ENCODE measurements at regions not wholly inside any gene's neighbourhood (a gene's known extent, or its start where the extent isn't known, plus 50 kb on each side); places are given as distances from the start of the nearest gene placed in this dataset.
"Not testable (repeated sequence)": the region's sequence is repeated elsewhere in the genome, so short reads cannot be mapped to it uniquely, and the experiment has no call there.

DNA sequence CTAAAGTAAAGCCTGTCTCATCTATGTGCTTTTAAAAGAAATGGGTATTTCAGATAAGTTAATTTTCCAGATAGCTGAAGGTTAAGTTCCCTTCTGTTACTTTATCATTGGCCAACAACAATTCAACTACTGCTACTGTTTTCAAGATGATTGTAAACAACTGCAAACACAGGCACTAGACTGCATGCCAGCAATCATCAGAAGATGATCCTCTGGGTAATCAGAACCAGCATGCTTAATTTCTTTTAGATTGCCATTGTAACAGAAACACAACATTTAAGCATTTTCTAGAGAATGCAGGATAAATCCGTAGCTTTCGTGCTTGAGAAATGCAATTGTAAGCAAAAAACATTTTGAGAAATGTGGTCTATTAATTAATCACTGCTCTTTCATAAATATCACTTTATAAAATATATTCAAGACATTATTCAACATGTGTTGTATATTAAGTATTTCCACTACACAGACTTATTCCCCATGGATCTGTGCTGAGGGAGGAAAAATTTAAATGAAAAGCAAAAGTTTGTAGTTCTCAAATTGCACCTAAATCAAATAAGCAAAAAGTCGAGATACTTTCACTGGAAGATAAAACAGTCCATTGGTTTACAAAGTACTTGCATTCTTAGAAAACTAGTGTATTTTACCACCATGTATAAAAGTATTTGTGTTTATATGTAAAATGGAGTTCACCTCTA, 133.7 kb downstream of the ATL2 start:
- no peak for DNase-seq

DNA sequence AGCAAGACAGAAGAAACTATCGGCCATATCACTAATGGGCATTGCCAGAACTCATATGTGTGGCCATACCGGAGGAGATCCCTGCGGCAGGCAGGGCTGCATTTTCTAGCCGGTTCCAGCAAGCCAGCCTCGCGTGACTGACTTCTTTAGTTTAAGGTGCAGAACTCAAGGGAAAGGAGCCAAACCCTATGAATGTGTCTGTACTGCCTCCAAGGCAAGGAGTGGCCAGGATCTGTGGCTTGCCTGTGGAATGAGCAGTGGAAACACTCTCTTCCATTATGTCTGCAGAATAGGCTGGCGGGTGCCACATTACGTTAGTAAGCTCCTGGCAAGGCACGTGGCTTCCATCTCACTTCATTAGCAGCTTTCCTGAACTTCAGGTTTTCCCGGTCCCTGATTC, 137.6 kb downstream of the ATL2 start:
- no peak for DNase-seq

DNA sequence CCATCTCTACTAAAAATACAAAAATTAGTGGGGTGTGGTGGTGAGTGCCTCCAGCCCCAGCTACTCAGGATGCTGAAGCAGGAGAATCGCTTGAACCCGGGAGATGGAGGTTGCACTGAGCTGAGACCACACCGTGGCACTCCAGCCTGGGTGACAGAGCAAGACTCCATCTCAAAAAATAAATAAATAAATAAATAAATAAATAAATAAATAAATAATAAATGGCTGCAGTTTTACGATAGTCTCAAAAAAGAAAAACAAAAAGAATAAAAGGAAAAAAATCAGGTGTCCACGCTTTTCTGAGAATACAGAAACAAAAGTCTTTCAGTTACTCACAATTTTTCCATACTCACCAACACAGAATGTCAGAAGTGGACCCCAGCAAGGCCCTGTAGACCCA, 138.4 kb downstream of the ATL2 start:
- DNase-seq: not testable (repeated sequence)

DNA sequence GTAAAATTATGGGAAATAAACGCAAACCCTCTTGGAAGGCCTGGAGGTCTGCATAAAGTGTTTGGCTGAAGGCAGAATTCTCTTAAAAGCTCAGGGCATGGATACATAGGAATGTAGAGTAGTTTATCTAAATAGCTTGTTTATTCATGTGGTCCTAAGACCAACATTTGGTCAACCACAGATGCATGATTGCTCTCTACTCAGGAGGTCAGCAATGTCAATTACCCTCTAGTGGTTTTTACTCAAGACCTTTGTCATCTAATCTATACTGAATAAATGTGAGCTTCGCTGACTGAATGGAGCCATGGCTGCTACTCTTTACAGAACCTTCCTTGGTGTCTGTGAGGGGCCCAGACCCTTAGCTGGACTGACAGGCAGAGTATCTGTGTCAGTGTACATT, 139.8 kb downstream of the ATL2 start:
- DNase-seq: no peak

DNA sequence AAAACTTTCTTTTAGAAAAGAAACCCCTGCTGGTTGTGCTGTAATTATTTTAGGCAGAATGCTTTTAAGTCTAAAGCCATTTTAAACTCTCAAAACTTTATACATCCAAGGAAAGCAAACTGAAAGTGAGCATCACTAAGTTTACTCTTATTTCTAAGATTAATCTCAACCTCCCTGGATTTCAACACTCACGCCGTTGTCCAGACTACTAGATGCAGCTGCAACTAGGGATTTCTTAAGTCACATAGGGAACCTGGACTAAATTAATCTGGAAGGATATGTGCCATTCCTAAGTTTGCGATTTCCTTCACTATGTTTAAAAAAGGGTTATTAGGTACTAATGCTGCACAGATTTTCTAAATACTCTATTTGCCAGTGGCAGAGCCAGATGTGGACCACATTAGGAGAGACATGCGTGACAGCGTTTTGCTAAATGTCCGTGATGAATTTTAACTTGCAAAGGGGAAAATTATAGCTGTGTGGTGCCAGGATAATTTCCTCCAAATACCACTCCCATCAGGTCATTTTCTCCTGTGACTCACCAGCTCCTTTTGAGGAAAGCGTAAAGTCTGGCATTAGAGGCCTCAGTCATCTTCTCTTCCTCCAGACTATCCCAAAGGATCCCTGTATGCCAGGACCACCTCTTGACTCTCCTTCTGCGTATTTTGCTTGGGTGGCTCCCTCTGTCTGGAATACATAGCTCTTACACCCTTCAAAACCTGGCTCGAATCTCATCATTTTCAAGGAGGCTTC, 143.7 kb downstream of the ATL2 start:
- no peak for DNase-seq

DNA sequence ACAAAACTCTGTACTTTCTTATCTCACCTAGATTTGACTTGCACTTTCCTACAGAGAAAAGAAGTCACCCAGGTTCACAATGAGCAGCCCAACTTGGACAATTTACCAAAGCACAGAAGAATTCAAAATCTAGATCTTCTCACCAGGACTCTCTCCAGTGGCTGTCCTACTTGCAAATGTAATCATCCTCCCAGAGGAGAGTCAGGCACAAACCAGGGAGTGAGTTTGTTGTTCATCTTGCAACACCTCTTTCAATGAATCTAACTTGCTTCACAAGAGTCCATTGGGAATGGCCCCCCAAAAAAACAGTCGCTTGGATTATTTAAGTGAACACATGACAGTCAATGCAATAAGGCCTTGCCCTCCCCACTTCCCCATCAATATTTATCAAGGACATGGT, 144.6 kb downstream of the ATL2 start:
- no peak for DNase-seq

DNA sequence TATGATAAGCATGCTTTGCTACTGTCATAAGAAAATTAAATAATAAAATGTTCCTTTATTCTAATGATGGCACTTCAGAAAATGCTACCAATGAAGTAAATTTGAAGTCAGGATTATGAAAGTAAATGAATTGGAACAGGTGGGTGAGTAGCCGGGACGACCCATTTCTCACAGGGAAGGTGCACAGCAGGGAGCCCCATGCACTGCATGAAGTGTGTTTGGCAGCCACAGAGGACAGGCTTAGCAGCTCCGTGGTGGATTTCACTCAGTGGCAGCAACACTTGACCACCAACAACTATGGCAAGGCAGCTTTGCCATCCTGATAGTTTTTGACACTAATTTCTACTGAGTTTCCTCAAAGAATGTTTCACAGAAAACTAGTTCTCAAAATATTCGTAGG, 146.3 kb downstream of the ATL2 start:
- DNase-seq: no peak

DNA sequence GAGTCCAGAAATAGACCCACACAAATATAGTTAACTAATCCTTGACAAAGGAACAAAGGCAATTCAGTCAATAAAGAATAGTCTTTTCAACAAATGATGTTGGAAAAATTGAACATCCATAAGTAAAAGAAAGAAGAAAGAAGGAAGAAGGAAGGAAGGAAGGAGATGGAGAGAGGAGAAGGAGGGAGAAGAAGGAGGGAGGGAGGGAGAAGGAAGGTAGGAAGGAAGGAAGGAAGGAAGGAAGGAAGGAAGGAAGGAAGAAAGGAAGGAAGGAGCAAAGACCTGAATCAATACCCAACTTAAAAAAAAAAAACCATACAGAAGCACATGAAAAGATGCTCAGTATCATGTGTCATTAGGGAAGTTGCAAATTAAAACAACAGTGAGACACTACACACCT, 148.3 kb downstream of the ATL2 start:
- no peak for DNase-seq

DNA sequence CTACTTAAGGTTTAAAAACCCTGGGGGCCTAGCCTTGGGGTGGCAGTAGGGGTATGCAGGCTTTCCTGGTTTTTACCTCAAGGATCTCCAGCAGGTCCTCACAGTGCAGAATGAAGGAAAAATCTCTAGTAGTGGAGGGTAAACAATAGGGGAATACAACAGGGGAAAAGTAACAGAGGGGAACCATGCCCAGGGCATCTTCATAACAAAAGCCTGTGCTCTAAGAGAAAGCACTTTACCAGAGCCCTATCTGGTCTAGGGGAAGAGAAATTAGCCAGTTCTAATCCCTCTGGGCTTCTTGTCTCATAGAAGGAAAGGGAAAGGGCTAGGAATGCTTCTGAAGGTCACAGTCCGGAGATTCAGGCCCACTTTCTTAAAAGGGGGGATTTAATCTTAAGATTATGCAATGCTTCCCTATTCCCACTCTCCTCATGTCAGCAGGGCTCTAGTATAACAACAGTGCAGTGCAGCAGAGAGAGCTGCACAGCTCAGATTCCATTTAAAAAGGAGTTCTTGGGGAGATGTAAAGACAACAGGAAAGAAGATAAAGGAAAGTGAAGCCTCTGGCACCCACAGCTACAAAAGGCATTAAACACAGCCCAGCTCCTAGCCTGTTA, 149.0 kb upstream of the CYP1B1 start:
- DNase-seq: no peak

DNA sequence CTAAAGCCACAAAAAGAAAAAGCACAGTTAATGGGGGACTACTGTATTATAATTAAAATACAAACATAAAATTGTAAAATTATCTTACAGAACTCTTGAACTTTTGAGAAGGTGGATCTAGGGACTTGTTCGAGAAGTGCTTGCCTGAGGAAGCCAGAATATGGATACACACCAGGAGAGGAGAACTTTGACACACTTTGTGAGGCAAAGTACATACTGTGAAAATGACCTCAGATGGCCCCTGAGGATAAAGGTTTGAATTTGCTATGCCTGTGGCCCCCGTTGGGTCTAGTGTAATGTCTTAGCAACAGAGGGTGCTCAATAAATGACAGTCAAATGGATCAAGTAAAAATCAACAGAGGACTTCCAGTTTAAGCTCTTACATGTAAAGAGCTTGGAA, 148.2 kb upstream of the CYP1B1 start:
- no peak for DNase-seq

DNA sequence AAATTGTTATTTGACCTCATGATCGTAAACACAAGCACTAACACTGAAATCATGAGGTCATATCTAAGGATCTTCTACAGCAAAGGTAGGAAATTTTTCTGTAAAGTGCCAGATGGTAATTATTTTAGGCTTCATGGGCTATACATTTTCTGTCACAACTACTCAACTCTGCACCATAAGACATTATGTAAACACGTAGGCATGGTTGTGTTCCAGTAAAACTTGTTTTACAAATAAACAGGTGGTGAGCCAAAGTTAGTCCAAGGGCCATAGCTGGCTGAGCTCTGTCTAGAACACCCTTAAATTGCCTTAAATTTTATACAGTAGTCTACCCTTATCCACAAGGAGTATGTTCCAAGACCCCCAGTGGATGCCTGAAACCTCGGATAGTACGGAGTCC, 147.3 kb upstream of the CYP1B1 start:
- no peak for DNase-seq

DNA sequence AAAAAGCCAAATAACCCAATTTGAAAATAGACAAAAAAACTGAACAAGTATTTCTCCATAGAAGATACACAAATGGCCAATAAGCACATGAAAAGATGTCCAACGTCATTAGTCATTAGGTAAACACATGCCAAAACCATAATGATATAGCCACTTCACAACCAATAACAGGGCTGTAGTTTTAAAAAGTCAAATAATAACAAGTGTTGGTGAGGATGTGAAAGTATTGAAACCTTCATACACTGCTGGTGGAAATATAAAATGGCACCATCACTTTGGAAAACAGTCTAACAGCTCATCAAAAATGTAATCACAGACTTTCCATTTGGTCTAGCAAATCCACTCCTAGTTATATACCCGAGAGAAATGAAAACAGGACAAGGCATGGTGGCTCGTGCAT, 144.2 kb upstream of the CYP1B1 start:
- DNase-seq: no peak

DNA sequence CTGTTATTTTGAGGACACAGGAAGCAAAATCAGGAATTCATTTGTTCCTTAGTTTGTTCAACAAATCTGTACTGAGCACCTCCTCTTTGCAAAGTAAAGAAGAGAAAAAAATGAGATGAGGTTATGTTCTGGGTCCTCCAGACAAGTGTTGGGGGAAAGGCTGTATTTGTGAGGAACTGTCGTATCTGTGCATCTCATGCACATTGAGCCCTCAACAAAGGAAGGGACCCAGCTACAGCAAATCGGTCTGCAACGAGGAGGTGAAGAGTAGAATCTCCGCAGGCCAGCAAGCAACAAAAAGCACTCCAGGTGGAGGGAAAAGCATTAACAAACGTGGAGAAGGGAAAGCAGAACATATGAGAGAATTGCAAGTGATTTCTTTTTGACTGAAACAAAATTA, 143.0 kb upstream of the CYP1B1 start:
- DNase-seq: no peak

DNA sequence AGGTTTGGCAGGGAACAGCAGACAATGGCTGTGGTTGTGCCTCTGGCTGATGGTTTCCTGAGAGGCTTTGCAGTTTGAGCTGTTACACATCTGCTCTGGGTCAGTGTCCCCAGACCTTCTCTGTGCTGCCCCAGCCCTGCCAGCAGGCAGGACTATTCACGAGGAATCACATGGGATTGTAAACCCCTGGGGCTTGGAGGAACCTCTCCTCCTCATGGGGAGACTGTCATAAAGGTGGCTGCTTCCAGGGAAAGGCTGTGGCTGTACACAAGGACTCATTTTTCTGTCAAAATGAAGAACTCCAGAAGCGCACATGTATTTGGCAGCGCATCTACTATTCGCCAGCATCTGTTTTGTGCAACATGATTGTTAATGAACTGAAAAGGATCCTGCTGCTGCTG, 142.6 kb upstream of the CYP1B1 start:
- no peak for DNase-seq

DNA sequence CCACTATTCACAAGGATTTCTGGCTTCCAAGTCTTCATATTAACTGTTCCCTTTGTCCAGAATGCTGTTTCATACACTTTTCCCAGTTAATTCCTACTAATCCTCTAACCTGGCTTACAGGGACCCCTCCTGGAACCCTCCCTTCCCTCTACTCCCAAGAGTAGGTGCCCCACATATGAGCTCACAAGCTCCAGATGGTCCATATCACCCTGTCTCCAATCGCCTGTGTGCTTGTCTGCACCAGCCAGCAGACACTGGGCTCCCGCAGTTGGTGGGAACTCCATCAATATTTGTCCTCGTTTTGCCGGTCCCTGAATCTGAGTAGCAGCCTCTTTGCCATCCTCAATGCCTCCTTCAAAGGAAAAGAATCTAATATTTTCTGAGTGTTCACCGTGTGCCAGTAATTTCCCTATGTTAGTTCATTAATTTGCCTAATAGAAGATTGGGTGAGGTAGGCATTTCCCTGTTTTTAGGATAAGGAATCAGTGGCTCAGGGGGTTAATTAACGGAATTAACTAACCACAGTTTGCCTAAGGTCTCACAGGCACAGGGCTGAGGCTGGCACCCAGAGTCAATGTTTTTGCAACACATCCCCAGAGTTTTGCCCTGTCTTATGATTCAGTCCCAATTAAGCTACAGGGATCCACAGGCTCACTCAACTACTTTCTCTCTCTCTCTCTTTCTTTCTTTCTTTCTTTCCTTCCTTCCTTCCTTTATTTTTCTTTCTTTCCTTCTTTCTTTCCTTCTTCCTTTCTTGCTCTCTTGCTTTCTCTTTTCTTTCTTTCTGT, 141.6 kb upstream of the CYP1B1 start:
- DNase-seq: no peak

DNA sequence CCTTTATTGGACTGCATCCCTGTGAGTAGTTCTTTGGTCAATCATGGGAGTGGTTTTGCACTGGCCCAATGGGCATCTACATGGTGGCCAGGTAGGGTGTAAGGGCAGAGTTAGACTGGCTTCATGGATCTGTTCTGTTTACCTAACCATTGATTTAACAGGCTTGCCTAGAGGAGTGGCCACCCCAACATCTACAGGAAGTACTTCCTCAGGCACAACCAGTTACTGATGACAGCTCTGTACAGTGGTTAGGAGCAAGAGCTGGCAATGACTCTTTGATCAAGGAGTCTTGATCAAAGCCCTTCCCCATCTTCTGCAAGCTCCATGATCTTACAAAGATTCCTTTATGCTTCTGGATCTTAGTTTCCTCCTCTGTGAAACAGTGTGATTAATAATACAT, 140.9 kb upstream of the CYP1B1 start:
- DNase-seq: no peak

DNA sequence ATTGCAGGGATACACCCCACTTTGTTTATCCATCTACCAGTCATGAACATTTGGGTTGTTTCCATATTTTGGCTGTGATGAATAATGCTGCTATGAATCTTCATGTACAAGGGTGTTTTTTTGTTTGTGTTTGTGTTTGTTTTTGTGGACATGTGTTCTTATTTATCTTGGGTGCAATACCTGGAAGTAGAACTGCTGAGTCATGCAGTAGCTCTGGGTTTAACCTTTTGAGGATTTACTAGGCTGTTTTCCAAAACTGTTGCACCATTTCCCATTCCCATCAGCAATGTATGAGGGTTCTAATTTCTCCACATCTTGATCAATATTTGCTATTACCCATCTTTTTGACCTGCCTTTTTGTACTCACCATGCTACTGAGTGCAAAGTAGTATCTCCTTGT, 140.0 kb upstream of the CYP1B1 start:
- DNase-seq: no peak

DNA sequence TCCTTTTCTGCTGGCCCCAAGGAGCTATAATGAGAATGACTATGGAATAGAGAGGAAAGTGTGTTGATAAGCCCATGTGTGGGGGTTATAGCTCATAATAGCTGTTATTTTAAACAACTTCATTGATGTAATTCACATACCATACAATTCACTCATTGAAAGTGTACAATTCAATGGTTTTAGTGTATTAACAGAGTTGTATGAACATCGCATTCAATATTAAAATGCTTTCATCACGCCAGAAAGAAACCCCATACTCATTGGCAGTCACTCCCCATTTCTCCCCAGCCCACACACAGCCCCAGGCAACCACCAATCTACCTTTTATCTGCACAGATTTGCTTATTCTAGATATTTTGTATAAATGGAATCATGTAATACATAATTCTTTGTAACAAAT, 139.6 kb upstream of the CYP1B1 start:
- DNase-seq: no peak

DNA sequence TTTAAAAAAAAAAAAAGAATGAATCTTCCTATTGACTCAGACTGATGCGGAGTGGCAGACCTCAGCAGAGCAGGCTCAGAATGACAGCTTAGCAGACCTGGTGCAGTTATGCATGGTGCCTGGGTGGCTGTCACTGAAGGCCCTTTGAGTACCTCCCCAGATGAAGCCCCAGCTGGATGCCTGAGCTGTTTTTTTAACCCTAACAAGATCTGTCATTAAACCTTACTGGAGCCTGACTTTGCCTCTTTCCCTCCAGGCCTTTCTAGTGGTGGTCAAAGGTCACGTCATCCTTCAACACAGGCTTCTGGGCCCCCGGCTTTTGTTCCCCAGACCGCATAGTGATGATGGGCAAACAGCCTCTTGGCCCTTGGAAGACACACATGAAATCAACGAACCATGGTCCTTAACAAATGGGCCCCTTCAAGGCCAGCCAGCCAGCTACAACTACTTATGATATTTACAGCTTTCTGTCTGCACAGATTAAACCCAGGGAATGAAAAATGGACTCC, 138.3 kb upstream of the CYP1B1 start:
- DNase-seq: no peak

DNA sequence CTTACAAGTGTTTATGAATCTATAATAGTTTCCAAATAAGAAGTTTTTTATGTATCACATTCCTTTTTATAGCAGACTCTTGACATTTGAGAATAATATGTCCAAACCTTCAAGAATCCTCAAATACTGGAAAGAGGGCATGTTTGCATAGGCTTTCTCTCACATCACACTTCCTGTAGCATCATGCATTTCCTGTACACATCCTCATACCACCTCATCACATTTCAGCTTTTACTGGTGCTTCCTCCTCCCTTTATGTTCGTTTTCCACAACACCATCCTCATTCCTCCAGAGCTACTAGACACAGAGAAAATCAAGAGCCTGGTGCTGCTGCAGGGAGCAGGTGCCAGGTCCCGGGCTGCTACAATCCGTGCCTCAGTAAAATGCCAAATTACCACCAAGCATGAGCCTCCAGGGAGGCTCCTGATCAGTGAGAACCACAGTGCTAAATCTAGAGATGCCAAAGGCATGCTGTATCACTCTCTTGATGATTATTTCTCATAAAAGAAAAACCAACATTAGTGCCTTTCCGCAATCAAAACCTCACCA, 137.7 kb upstream of the CYP1B1 start:
- DNase-seq: no peak

DNA sequence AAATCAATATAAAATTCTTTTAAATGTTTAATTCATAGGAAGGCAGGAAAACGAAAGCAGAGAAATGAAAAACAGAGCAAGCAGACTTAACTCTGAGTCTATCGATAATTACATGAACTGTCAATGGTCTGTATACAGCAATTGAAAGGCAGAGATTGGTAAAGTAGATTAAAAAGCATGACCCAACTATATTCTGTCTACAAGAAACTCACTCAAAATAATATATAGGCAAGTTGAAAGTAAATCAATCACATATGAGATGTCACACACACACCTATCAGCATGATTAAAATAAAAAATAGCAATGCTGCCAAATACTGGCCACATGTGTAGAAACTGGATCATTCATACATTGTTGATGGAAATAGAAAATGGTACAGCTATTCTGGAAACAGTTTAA, 136.4 kb upstream of the CYP1B1 start:
- DNase-seq: no peak

DNA sequence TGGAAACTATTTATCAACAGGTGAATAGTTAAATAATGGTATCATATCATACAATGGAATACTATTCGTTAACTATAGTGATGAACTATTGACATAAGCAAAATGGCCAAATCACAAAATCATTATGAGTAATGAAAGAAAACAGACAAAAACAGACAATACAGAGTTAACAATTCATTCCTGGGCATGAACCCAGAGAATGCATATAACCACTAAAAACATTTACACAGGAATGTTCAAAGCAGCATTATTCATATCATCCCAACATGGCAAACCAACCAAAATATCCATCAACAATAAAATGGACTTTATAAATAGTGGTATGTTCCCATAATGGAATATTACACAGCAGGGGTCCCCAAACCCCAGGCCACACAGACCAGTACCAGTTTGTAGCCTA, 131.2 kb upstream of the CYP1B1 start:
- DNase-seq: no peak

DNA sequence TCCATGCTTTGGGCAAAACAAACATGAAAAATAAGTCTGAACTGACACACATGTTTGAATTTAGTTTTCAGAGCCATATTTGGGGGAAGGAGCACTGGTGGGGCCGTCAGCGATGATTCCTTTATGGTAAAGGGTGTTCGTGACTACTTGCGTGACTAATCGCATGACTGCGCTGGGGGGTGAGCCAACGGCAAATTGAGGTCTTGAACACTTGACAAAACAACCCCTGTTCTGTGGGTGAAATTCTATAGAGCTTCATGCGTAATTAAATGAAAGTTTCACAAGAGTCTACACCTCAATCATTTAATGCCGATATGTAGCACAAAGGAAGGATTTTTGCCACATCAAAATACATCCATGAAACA, 127.5 kb upstream of the CYP1B1 start:
- DNase-seq: no peak

Measured in NCI-H1092 treated with DMSO at 0.1 percent for 48 hours (cell line).